ENCODE measurements at regions not wholly inside any gene's neighbourhood (a gene's known extent, or its start where the extent isn't known, plus 50 kb on each side); places are given as distances from the start of the nearest gene placed in this dataset.

- DNase-seq (ENCODE audit: low spot score) = no peak
- no peak for FAIRE-seq
Measured at GRCh38 chr1:193661385-193661784, 475.0 kb upstream of the B3GALT2 start.

- no peak for FAIRE-seq
- DNase-seq (ENCODE audit: low spot score) = no peak
Measured at GRCh38 chr1:193660428-193660827, 474.0 kb upstream of the B3GALT2 start.

GRCh38 chr1:193658691-193659090, 472.3 kb upstream of the B3GALT2 start:
- FAIRE-seq = no peak
- DNase-seq (ENCODE audit: low spot score) = no peak

GRCh38 chr1:193658081-193658480, 471.7 kb upstream of the B3GALT2 start:
- DNase-seq (ENCODE audit: low spot score) (no peak), FAIRE-seq (no peak)

- DNase-seq (ENCODE audit: low spot score) = no peak
- no peak for FAIRE-seq
Measured at GRCh38 chr1:193657552-193657951, 471.1 kb upstream of the B3GALT2 start.

GRCh38 chr1:193656841-193657240, 470.4 kb upstream of the B3GALT2 start:
- no peak for DNase-seq (ENCODE audit: low spot score)
- no peak for FAIRE-seq

GRCh38 chr1:193654951-193655735, 468.7 kb upstream of the B3GALT2 start:
- DNase-seq (ENCODE audit: low spot score) = no peak
- FAIRE-seq = no peak

- DNase-seq (ENCODE audit: low spot score) (no peak), FAIRE-seq (no peak)
Measured at GRCh38 chr1:193649587-193649986, 463.2 kb upstream of the B3GALT2 start.

GRCh38 chr1:193634876-193635275, 448.5 kb upstream of the B3GALT2 start:
- DNase-seq (ENCODE audit: low spot score) (no peak), FAIRE-seq (no peak)

- DNase-seq (ENCODE audit: low spot score) = no peak
- no peak for FAIRE-seq
Measured at GRCh38 chr1:193634470-193634869, 448.1 kb upstream of the B3GALT2 start.

GRCh38 chr1:193633991-193634390, 447.6 kb upstream of the B3GALT2 start:
- DNase-seq (ENCODE audit: low spot score) (no peak), FAIRE-seq (no peak)

- FAIRE-seq (no peak), DNase-seq (ENCODE audit: low spot score) (no peak)
Measured at GRCh38 chr1:193633093-193633492, 446.7 kb upstream of the B3GALT2 start.

GRCh38 chr1:193631306-193631705, 444.9 kb upstream of the B3GALT2 start:
- FAIRE-seq (no peak), DNase-seq (ENCODE audit: low spot score) (no peak)

- no peak for FAIRE-seq
Measured at GRCh38 chr1:193629875-193630274, 443.5 kb upstream of the B3GALT2 start.

GRCh38 chr1:193626695-193627094, 440.3 kb upstream of the B3GALT2 start:
- FAIRE-seq (no peak), DNase-seq (ENCODE audit: low spot score) (no peak)

More at GRCh38 chr1:193629875-193630274, 443.5 kb upstream of the B3GALT2 start:
- DNase-seq (ENCODE audit: low spot score) = no peak

- no peak for FAIRE-seq
- DNase-seq (ENCODE audit: low spot score) = no peak
Measured at GRCh38 chr1:193625255-193625654, 438.8 kb upstream of the B3GALT2 start.

- no peak for DNase-seq (ENCODE audit: low spot score)
- FAIRE-seq = no peak
Measured at GRCh38 chr1:193619911-193620310, 433.5 kb upstream of the B3GALT2 start.

GRCh38 chr1:193614817-193615216, 428.4 kb upstream of the B3GALT2 start:
- peak; percentile 91 for DNase-seq (ENCODE audit: low spot score)
- peak; percentile 87 for FAIRE-seq

GRCh38 chr1:193614275-193614674, 427.9 kb upstream of the B3GALT2 start:
- FAIRE-seq = no peak
- DNase-seq (ENCODE audit: low spot score) = no peak

- no peak for DNase-seq (ENCODE audit: low spot score)
- FAIRE-seq = no peak
Measured at GRCh38 chr1:193613041-193613440, 426.6 kb upstream of the B3GALT2 start.

- FAIRE-seq (no peak), DNase-seq (ENCODE audit: low spot score) (no peak)
Measured at GRCh38 chr1:193609592-193609991, 423.2 kb upstream of the B3GALT2 start.

GRCh38 chr1:193607787-193608186, 421.4 kb upstream of the B3GALT2 start:
- DNase-seq (ENCODE audit: low spot score) (no peak), FAIRE-seq (no peak)

- no peak for DNase-seq (ENCODE audit: low spot score)
- no peak for FAIRE-seq
Measured at GRCh38 chr1:193606035-193606434, 419.6 kb upstream of the B3GALT2 start.

All from RCC 7860 (cell line).